HEK293T (cell line): ENCODE measurements at regions not wholly inside any gene's neighbourhood (a gene's known extent, or its start where the extent isn't known, plus 50 kb on each side); places are given as distances from the start of the nearest gene placed in this dataset.

Source experiments
- FOXM1 ChIP-seq: fragments of 450-650 bp; IDR thresholded peaks from 2 replicates; pipeline ENCODE4 v1.6.1; 2017; ENCODE audit warnings: mild to moderate bottlenecking, borderline replicate concordance
- NFRKB ChIP-seq: fragments of 450-650 bp; IDR thresholded peaks from 2 replicates; pipeline ENCODE4 v1.6.1; 2016; ENCODE audit warnings: mild to moderate bottlenecking, moderate library complexity
- SUZ12 ChIP-seq: fragments of 450-650 bp; IDR thresholded peaks from 2 replicates; pipeline ENCODE4 v1.6.1; 2016; ENCODE audit warnings: mild to moderate bottlenecking
- ZNF384 ChIP-seq: fragments of 450-650 bp; IDR thresholded peaks from 2 replicates; pipeline ENCODE4 v1.6.1; 2016

DNA sequence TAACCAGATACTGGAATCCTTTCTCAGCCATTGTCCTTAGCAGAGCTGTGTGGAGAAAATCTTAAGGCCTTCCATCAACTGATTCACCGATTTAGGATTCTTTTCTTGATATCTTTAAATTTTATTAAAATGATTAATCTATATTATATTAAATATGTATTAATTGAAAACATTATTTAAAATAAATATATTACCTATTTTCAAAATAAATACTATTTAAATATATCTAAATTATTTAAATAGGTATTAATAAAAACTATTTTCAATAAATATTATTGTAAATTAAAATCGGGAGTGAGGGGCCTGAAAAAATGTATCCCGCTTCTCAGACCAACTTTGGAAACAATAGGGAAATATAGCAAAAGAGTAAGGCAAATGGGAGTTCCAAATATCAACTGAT lies 94.0 kb upstream of the HPF1 start:
- no peak for TF ChIP-seq ZNF384
- TF ChIP-seq NFRKB = no peak
- no peak for TF ChIP-seq SUZ12
- no peak for TF ChIP-seq FOXM1
